Panc1 (cell line): ENCODE measurements at regions not wholly inside any gene's neighbourhood (a gene's known extent, or its start where the extent isn't known, plus 50 kb on each side); places are given as distances from the start of the nearest gene placed in this dataset.

Source experiments
- ATAC-seq: fragments of 200-7000 bp; cut with Tn5 transposase; 2 replicates; pipeline ENCODE4 v1.9.1; 2020; ENCODE audit warnings: mild to moderate bottlenecking, moderate library complexity
- BruUV-seq: library from RNA; stranded (reverse); fragments of 400-500 nt; replicated peaks from 2 replicates; lab custom pipeline; 2021; lab: Mats Ljungman, UMichigan
- CTCF ChIA-PET: fragments of 300-600 bp; sonication (Branson Sonifier 250); formaldehyde crosslinking; loops from one replicate; lab custom pipeline; 2022; ENCODE audit warnings: antibody characterized with exemption; lab: Charles Lee
- POLR2A ChIA-PET: fragments of 300-600 bp; sonication (Branson Sonifier 250); formaldehyde crosslinking; loops from one replicate; lab custom pipeline; 2022; ENCODE audit warnings: antibody characterized with exemption; lab: Charles Lee
- DNase-seq: peaks from one replicate; pipeline ENCODE4 v3.0.0-alpha.2; 2010; ENCODE audit warnings: low read depth, low spot score
- H3K27ac ChIP-seq: 2 replicates; pipeline ENCODE4 v1.5.1; 2011; ENCODE audit warnings: mild to moderate bottlenecking, low read length, inconsistent platforms
- H3K27me3 ChIP-seq: fragments of 200-500 bp; sonication (Bioruptor generic); 2 replicates; pipeline ENCODE4 v1.6.0; 2014; ENCODE audit warnings: low read length, inconsistent platforms; ENCODE audit not compliant: control insufficient read depth, insufficient read depth
- H3K36me3 ChIP-seq: fragments of 200-500 bp; sonication (Bioruptor generic); 2 replicates; pipeline ENCODE4 v1.5.1; 2014; ENCODE audit warnings: inconsistent platforms, mild to moderate bottlenecking, low read length, moderate library complexity; ENCODE audit not compliant: control insufficient read depth, insufficient read depth
- H3K4me1 ChIP-seq: 2 replicates; pipeline ENCODE4 v1.5.1; 2011; ENCODE audit warnings: inconsistent platforms, mild to moderate bottlenecking, low read length, moderate library complexity; ENCODE audit not compliant: control insufficient read depth, insufficient read depth
- H3K4me3 ChIP-seq, 2 experiments: 2 replicates each; pipeline ENCODE4 v1.5.1; 2011 to 2012; ENCODE audit warnings: low read depth in 2 of 2, low read length in 2 of 2, mild to moderate bottlenecking in 2 of 2, inconsistent platforms in 1 of 2, moderate library complexity in 1 of 2
- H3K9me3 ChIP-seq: fragments of 200-500 bp; sonication (Bioruptor generic); 2 replicates; pipeline ENCODE4 v1.5.1; 2014; ENCODE audit warnings: low read depth, mild to moderate bottlenecking, inconsistent platforms, low read length, moderate library complexity; ENCODE audit not compliant: control insufficient read depth, insufficient read depth
- CTCF ChIP-seq: fragments of 450-650 bp; IDR thresholded peaks from 2 replicates; pipeline ENCODE4 v1.5.1; 2017; ENCODE audit warnings: mild to moderate bottlenecking
- POLR2AphosphoS5 ChIP-seq: IDR thresholded peaks from 2 replicates; pipeline ENCODE4 v1.6.1; 2012; ENCODE audit warnings: mild to moderate bottlenecking, low read depth, low read length, moderate library complexity
- REST ChIP-seq, 2 experiments: IDR thresholded peaks; 2 replicates each; pipeline ENCODE4 v1.6.1; 2011 to 2012; ENCODE audit warnings: low read depth in 2 of 2, control low read depth in 1 of 2, low read length in 1 of 2, mild to moderate bottlenecking in 1 of 2, moderate library complexity in 1 of 2; ENCODE audit not compliant: insufficient read depth in 1 of 2
- SIN3A ChIP-seq: IDR thresholded peaks from 2 replicates; pipeline ENCODE4 v1.6.1; 2012; ENCODE audit warnings: low read depth, mild to moderate bottlenecking, low read length, moderate library complexity, borderline replicate concordance; ENCODE audit not compliant: insufficient read depth
- TCF7L2 ChIP-seq: IDR thresholded peaks from 2 replicates; pipeline ENCODE4 v1.6.1; 2011; ENCODE audit warnings: mild to moderate bottlenecking, low read depth, low read length, inconsistent platforms
- in situ Hi-C: cut with HindIII; loops from 2 replicates; pipeline ENCODE4 v1.10.0; 2016; ENCODE audit warnings: low sequenced_read_pairs, low pct_unique_long_range_greater_than_20kb
- intact Hi-C: fragments of 100-400 bp; cut with micrococcal nuclease; formaldehyde crosslinking; loops from one replicate; pipeline ENCODE4 v1.10.0; 2022; ENCODE audit not compliant: unreplicated experiment

- no peak for ATAC-seq
- no peak for DNase-seq
- in situ Hi-C loops = no loop called here
- no peaks in the 10 kb centered on the region for H3K9me3 ChIP-seq
- BruUV-seq = no TSS peak
- TF ChIP-seq TCF7L2 (no peak), SIN3A (no peak), REST (IDR thresholded peaks at IDR 0.05; ENCODE audit: insufficient read depth in 1 of 2, low read depth in 2 of 2, low read length in 1 of 2) (no peak), POLR2AphosphoS5 (no peak), CTCF (no peak)
- intact Hi-C loops = no loop called here
- no peaks in the 10 kb centered on the region for H3K27me3 ChIP-seq
- CTCF ChIA-PET = no interaction called here
- H3K27ac ChIP-seq = no peak overlapping the region
- H3K4me3 ChIP-seq = no peak overlapping the region
- POLR2A ChIA-PET = no interaction called here
- H3K4me1 ChIP-seq = no peaks in the 10 kb centered on the region
- no peaks in the 10 kb centered on the region for H3K36me3 ChIP-seq
Observed at GRCh38 chr3:117146571-117146970, 437.0 kb downstream of the TUSC7 start.

- no peak for TF ChIP-seq TCF7L2
- TF ChIP-seq REST (IDR thresholded peaks at IDR 0.05; ENCODE audit: insufficient read depth in 1 of 2, low read depth in 2 of 2, low read length in 1 of 2) = no peak
- TF ChIP-seq POLR2AphosphoS5 = no peak
- no peak for TF ChIP-seq CTCF
- no peak for TF ChIP-seq SIN3A
- in situ Hi-C loops = no loop called here
- Histone ChIP-seq H3K27ac (no peak overlapping the region), H3K36me3 (no peaks in the 10 kb centered on the region), H3K4me3 (no peak overlapping the region), H3K4me1 (no peaks in the 10 kb centered on the region), H3K27me3 (no peaks in the 10 kb centered on the region), H3K9me3 (no peaks in the 10 kb centered on the region)
- no peak for DNase-seq
- no TSS peak for BruUV-seq
- POLR2A ChIA-PET = no interaction called here
- no peak for ATAC-seq
- CTCF ChIA-PET = no interaction called here
- intact Hi-C loops = no loop called here
Observed at GRCh38 chr3:117149584-117149983, 440.0 kb downstream of the TUSC7 start.
